HL-60 (cell line): ENCODE measurements at regions not wholly inside any gene's neighbourhood (a gene's known extent, or its start where the extent isn't known, plus 50 kb on each side); places are given as distances from the start of the nearest gene placed in this dataset.

Experiments used
- DNase-seq, 2 experiments: peaks; one replicate each; pipeline ENCODE4 v3.0.0-alpha.2; 2010 to 2020; ENCODE audit warnings: low read depth in 1 of 2, low spot score in 1 of 2
- H3K27ac ChIP-seq: fragments of 250-450 bp; sonication (Bioruptor Pico); replicated peaks from 2 replicates; pipeline ENCODE4 v1.5.1; 2020; ENCODE audit warnings: mild to moderate bottlenecking, moderate library complexity
- H3K27me3 ChIP-seq: fragments of 250-450 bp; sonication (Bioruptor Pico); 2 replicates; pipeline ENCODE4 v1.5.1; 2021; ENCODE audit warnings: mild to moderate bottlenecking, moderate library complexity; ENCODE audit not compliant: insufficient read depth, poor library complexity, severe bottlenecking
- H3K4me3 ChIP-seq: replicated peaks from 2 replicates; pipeline ENCODE4 v1.5.1; 2011; ENCODE audit warnings: mild to moderate bottlenecking, control low read depth, low read length; ENCODE audit not compliant: insufficient read depth
- GABPA ChIP-seq: IDR thresholded peaks from 2 replicates; pipeline ENCODE4 v1.6.1; 2012; ENCODE audit warnings: low read depth
- POLR2AphosphoS5 ChIP-seq: IDR thresholded peaks from 2 replicates; pipeline ENCODE4 v1.6.1; 2012; ENCODE audit warnings: low read depth
- SPI1 ChIP-seq: IDR thresholded peaks from 2 replicates; pipeline ENCODE4 v1.6.1; 2012; ENCODE audit warnings: low read depth, mild to moderate bottlenecking, borderline replicate concordance
- TF ChIP-seq, protein P1 (sequence below): IDR thresholded peaks from one replicate; pipeline ENCODE4 v1.5.1; 2011; ENCODE audit warnings: low read length, control low read depth, inconsistent platforms; ENCODE audit not compliant: insufficient read depth
- TF ChIP-seq, protein P2 (sequence below): IDR thresholded peaks from 2 replicates; pipeline ENCODE4 v1.6.1; 2012; ENCODE audit warnings: low read depth; ENCODE audit not compliant: insufficient replicate concordance

DNA sequence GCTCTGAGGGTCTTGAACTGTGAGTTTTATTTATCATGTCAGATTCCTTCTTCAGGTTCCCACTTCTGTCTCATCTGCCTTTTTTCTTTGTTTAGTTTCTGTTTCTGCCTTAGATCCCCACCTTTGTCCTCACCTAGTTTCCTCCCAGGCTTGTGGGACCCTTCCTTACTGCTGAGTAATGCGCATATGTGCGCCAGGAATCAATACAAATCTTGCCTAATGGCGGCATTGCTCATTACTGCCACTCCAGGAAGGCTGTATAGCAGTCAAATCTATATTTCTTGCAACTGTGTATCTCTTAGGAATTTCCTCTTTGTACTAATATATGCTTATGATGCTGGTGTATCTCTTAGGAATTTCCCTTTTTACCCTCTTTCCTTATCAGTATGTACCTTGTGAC is 465.4 kb downstream of the DMRT2 start:
- DNase-seq, result no peak
- Histone ChIP-seq H3K27me3 (no peaks in the 10 kb centered on the region), H3K27ac (no peak overlapping the region), H3K4me3 (no peak overlapping the region)
- TF ChIP-seq, protein P1, sequence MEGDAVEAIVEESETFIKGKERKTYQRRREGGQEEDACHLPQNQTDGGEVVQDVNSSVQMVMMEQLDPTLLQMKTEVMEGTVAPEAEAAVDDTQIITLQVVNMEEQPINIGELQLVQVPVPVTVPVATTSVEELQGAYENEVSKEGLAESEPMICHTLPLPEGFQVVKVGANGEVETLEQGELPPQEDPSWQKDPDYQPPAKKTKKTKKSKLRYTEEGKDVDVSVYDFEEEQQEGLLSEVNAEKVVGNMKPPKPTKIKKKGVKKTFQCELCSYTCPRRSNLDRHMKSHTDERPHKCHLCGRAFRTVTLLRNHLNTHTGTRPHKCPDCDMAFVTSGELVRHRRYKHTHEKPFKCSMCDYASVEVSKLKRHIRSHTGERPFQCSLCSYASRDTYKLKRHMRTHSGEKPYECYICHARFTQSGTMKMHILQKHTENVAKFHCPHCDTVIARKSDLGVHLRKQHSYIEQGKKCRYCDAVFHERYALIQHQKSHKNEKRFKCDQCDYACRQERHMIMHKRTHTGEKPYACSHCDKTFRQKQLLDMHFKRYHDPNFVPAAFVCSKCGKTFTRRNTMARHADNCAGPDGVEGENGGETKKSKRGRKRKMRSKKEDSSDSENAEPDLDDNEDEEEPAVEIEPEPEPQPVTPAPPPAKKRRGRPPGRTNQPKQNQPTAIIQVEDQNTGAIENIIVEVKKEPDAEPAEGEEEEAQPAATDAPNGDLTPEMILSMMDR, result no peak
- no peak for TF ChIP-seq GABPA

DNA sequence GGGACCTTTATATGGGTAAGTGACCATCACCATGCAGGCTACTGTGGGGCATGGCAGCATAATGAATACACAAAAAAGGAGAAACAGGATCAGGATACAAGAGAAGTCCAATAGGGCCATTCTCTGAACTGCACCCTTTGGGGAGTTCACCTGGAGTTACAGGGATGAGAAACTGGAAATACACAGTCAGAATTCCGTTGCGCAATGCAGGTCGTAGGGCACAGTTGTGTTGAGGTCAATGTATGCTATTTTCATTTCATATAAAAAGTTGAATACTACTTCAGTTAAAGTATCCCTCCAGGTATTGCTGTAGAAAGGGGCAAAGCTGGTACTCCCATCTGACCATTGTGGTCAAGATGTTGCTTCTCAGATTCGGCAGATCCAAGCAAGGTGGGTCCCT is 471.4 kb downstream of the DMRT2 start:
- no peak overlapping the region for H3K27ac ChIP-seq

DNA sequence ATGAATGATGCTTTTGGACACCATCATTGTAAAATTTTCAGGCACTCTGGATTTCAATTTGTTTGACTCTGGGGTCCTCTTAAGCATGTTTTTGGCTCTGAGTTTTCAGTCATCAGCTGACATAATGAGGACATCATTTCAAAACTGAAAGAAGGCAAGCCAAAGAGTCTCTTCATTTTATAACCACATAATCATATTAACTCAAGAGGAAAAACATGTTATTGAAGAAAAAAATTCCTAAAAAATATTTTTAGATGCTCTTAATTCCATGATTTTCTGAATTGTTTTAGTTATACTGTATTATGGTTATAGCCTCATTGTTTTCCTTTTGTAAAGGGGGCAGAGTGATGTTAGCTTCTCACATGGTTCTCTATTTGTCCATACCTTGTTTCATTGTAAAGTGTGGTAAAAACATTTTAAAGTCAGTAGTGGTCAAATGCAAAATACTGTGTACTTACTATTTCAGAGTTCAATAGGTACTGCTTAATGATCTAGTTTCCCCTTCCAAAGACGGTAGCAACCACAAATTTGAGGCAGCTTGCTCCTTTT is 472.1 kb downstream of the DMRT2 start:
- Histone ChIP-seq H3K4me3 (no peak overlapping the region), H3K27ac (no peak overlapping the region), H3K27me3 (no peaks in the 10 kb centered on the region)
- no peak for DNase-seq
- TF ChIP-seq GABPA (no peak), SPI1 (no peak), POLR2AphosphoS5 (no peak)
- TF ChIP-seq, protein P1, result no peak
- TF ChIP-seq, protein P2, sequence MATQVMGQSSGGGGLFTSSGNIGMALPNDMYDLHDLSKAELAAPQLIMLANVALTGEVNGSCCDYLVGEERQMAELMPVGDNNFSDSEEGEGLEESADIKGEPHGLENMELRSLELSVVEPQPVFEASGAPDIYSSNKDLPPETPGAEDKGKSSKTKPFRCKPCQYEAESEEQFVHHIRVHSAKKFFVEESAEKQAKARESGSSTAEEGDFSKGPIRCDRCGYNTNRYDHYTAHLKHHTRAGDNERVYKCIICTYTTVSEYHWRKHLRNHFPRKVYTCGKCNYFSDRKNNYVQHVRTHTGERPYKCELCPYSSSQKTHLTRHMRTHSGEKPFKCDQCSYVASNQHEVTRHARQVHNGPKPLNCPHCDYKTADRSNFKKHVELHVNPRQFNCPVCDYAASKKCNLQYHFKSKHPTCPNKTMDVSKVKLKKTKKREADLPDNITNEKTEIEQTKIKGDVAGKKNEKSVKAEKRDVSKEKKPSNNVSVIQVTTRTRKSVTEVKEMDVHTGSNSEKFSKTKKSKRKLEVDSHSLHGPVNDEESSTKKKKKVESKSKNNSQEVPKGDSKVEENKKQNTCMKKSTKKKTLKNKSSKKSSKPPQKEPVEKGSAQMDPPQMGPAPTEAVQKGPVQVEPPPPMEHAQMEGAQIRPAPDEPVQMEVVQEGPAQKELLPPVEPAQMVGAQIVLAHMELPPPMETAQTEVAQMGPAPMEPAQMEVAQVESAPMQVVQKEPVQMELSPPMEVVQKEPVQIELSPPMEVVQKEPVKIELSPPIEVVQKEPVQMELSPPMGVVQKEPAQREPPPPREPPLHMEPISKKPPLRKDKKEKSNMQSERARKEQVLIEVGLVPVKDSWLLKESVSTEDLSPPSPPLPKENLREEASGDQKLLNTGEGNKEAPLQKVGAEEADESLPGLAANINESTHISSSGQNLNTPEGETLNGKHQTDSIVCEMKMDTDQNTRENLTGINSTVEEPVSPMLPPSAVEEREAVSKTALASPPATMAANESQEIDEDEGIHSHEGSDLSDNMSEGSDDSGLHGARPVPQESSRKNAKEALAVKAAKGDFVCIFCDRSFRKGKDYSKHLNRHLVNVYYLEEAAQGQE, result no peak

More for the DNA sequence above, 471.4 kb downstream of the DMRT2 start:
- no peak for DNase-seq
- TF ChIP-seq, protein P1, result no peak
- no peak for TF ChIP-seq SPI1
- TF ChIP-seq POLR2AphosphoS5, result no peak
- TF ChIP-seq, protein P2, result no peak
- no peak for TF ChIP-seq GABPA
- H3K27me3 ChIP-seq, result no peaks in the 10 kb centered on the region
- no peak overlapping the region for H3K4me3 ChIP-seq

DNA sequence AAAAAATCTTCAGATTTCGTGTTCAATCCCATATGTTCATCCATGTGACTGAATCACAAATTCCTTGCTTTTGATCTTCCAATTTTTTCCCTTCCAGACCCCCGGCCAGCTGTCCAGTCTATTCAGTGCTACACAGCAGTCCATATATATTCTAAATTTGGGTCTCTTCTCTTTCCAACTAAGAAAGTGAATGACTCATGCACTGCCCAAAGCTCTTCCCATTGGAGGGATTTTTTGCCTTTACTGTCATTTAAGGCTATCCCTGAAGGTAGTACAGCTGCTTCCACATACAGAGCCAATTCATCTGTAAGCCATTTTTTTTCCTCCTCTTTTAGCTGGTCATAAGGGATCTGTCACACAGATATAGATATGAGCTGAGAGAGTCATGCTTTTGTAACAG is 478.3 kb downstream of the DMRT2 start:
- no peaks in the 10 kb centered on the region for H3K27me3 ChIP-seq
- no peak overlapping the region for H3K27ac ChIP-seq
- no peak for DNase-seq
- no peak overlapping the region for H3K4me3 ChIP-seq
- TF ChIP-seq, protein P1, result no peak
- TF ChIP-seq SPI1, result no peak
- TF ChIP-seq, protein P2, result no peak
- TF ChIP-seq GABPA, result no peak
- TF ChIP-seq POLR2AphosphoS5, result no peak
